GM23338 (cell line): ENCODE measurements at regions not wholly inside any gene's neighbourhood (a gene's known extent, or its start where the extent isn't known, plus 50 kb on each side); places are given as distances from the start of the nearest gene placed in this dataset.
A peak's percentile ranks its signal among the peaks of the same experiment; 100 is the strongest.

Experiments used
- ATAC-seq: fragments of 200-7000 bp; cut with Tn5 transposase; 3 replicates; pipeline ENCODE4 v1.9.1; 2020
- DNase-seq: peaks from one replicate; pipeline ENCODE4 v3.0.0-alpha.2; 2015; ENCODE audit warnings: low spot score
- H2AFZ ChIP-seq: fragments of 200-600 bp; sonication (generic); 2 replicates; pipeline ENCODE4 v1.8.0; 2016; ENCODE audit warnings: antibody characterized with exemption, mild to moderate bottlenecking, moderate library complexity
- H3F3A ChIP-seq: fragments of 200-600 bp; sonication (generic); replicated peaks from 2 replicates; pipeline ENCODE4 v1.8.0; 2017; ENCODE audit warnings: antibody characterized with exemption, mixed run types, low read depth
- H3K27ac ChIP-seq: fragments of 200-600 bp; sonication (generic); 2 replicates; pipeline ENCODE4 v1.6.1; 2016; ENCODE audit warnings: low read depth
- H3K27me3 ChIP-seq: fragments of 200-600 bp; sonication (generic); 2 replicates; pipeline ENCODE4 v1.8.0; 2016; ENCODE audit warnings: mild to moderate bottlenecking, mixed run types, moderate library complexity; ENCODE audit not compliant: insufficient read depth
- H3K36me3 ChIP-seq: fragments of 200-600 bp; sonication (generic); 2 replicates; pipeline ENCODE4 v1.8.0; 2016; ENCODE audit warnings: mild to moderate bottlenecking; ENCODE audit not compliant: insufficient read depth
- H3K4me1 ChIP-seq: fragments of 200-600 bp; sonication (generic); 2 replicates; pipeline ENCODE4 v1.8.0; 2016; ENCODE audit warnings: mild to moderate bottlenecking, moderate library complexity; ENCODE audit not compliant: insufficient read depth
- H3K4me2 ChIP-seq: fragments of 200-600 bp; sonication (generic); 2 replicates; pipeline ENCODE4 v1.7.1; 2017; ENCODE audit warnings: mixed run types
- H3K4me3 ChIP-seq: fragments of 200-600 bp; sonication (generic); 2 replicates; pipeline ENCODE4 v1.6.1; 2016; ENCODE audit warnings: mixed run types
- H3K79me2 ChIP-seq: fragments of 200-600 bp; sonication (generic); replicated peaks from 2 replicates; pipeline ENCODE4 v1.8.0; 2017; ENCODE audit warnings: mild to moderate bottlenecking; ENCODE audit not compliant: insufficient read depth
- H3K9me2 ChIP-seq: fragments of 200-600 bp; sonication (generic); 2 replicates; pipeline ENCODE4 v1.8.0; 2017; ENCODE audit not compliant: insufficient read depth
- H4K20me1 ChIP-seq: fragments of 200-600 bp; sonication (generic); replicated peaks from 2 replicates; pipeline ENCODE4 v1.8.0; 2017; ENCODE audit warnings: mild to moderate bottlenecking; ENCODE audit not compliant: insufficient read depth
- H3K27ac Mint-ChIP-seq: 2 replicates; pipeline ENCODE4 v1.8.0; 2020; ENCODE audit warnings: inconsistent platforms, mild to moderate bottlenecking, moderate library complexity, mixed read lengths
- H3K27me3 Mint-ChIP-seq: 3 replicates; pipeline ENCODE4 v1.8.0; 2022; ENCODE audit warnings: low read depth, mild to moderate bottlenecking, moderate library complexity, mixed read lengths, inconsistent platforms; ENCODE audit not compliant: insufficient read depth, poor library complexity
- H3K36me3 Mint-ChIP-seq: 3 replicates; pipeline ENCODE4 v1.8.0; 2021; ENCODE audit warnings: low read depth, mild to moderate bottlenecking, inconsistent platforms, moderate library complexity, mixed read lengths
- H3K4me1 Mint-ChIP-seq: 3 replicates; pipeline ENCODE4 v1.8.0; 2020; ENCODE audit warnings: mild to moderate bottlenecking, inconsistent platforms, mixed read lengths
- H3K4me3 Mint-ChIP-seq: 3 replicates; pipeline ENCODE4 v1.8.0; 2021; ENCODE audit warnings: moderate library complexity, mild to moderate bottlenecking, inconsistent platforms, mixed read lengths
- H3K9me3 Mint-ChIP-seq: 3 replicates; pipeline ENCODE4 v1.8.0; 2020; ENCODE audit warnings: moderate library complexity, mild to moderate bottlenecking, inconsistent platforms, mixed read lengths
- CREB1 ChIP-seq: fragments of 250-450 bp; sonication (Bioruptor Pico); IDR thresholded peaks from 2 replicates; pipeline ENCODE4 v1.5.0; 2020; ENCODE audit warnings: low read depth, mild to moderate bottlenecking, moderate library complexity
- CTCF ChIP-seq, 2 experiments: fragments of 200-600 bp in 1 of 2; sonication (generic) in 1 of 2; conservative IDR thresholded peaks; 2 replicates each; pipeline versions ENCODE4 v1.5.1 to v1.6.1; 2016 to 2017; ENCODE audit warnings: antibody characterized with exemption in 2 of 2, low read depth in 2 of 2, mild to moderate bottlenecking in 2 of 2, moderate library complexity in 1 of 2
- ETS1 ChIP-seq: IDR thresholded peaks from 2 replicates; pipeline ENCODE4 v1.6.1; 2016; ENCODE audit warnings: antibody characterized with exemption
- EZH2 ChIP-seq: fragments of 200-600 bp; sonication (generic); IDR thresholded peaks from one replicate; pipeline ENCODE4 v1.8.0; 2017; ENCODE audit warnings: antibody characterized with exemption, mild to moderate bottlenecking, low read depth; ENCODE audit not compliant: unreplicated experiment
- EZH2phosphoT487 ChIP-seq: fragments of 200-600 bp; sonication (generic); IDR thresholded peaks from one replicate; pipeline ENCODE4 v1.8.1; 2018; ENCODE audit warnings: antibody characterized with exemption; ENCODE audit not compliant: unreplicated experiment
- JUNB ChIP-seq: IDR thresholded peaks from one replicate; pipeline ENCODE4 v1.6.1; 2016; ENCODE audit warnings: antibody characterized with exemption; ENCODE audit not compliant: unreplicated experiment
- NANOG ChIP-seq: IDR thresholded peaks from 2 replicates; pipeline ENCODE4 v1.6.1; 2016; ENCODE audit warnings: antibody characterized with exemption, borderline replicate concordance
- POLR2AphosphoS5 ChIP-seq: IDR thresholded peaks from 2 replicates; pipeline ENCODE4 v1.6.1; 2016; ENCODE audit warnings: antibody characterized with exemption, low read depth
- REST ChIP-seq: IDR thresholded peaks from one replicate; pipeline ENCODE4 v1.6.1; 2018; ENCODE audit warnings: antibody characterized with exemption; ENCODE audit not compliant: unreplicated experiment
- STAT1 ChIP-seq: IDR thresholded peaks from one replicate; pipeline ENCODE4 v1.6.1; 2016; ENCODE audit warnings: antibody characterized with exemption; ENCODE audit not compliant: unreplicated experiment
- ZNF114 ChIP-seq: fragments of 250-450 bp; sonication (Bioruptor Pico); IDR thresholded peaks from 2 replicates; pipeline ENCODE4 v1.5.0; 2020; ENCODE audit warnings: mild to moderate bottlenecking, moderate library complexity
- ZNF331 ChIP-seq: fragments of 250-450 bp; sonication (Bioruptor Pico); IDR thresholded peaks from 2 replicates; pipeline ENCODE4 v1.5.0; 2020; ENCODE audit warnings: low read depth, mild to moderate bottlenecking, moderate library complexity
- ZNF462 ChIP-seq: fragments of 250-450 bp; sonication (Bioruptor Pico); IDR thresholded peaks from 2 replicates; pipeline ENCODE4 v1.5.0; 2020; ENCODE audit warnings: mild to moderate bottlenecking, moderate library complexity

GRCh38 chr5:106089073-106089472, 1581.7 kb downstream of the EFNA5 start:
- H3K27ac ChIP-seq, result no peak overlapping the region
- no peaks in the 10 kb centered on the region for H3K9me2 ChIP-seq
- H3K4me2 ChIP-seq, result no peak overlapping the region
- H3K4me3 ChIP-seq, result no peak overlapping the region
- Mint-ChIP-seq H3K27me3 (peaks cover 1% of the 10 kb centered on the region), H3K4me3 (no peak overlapping the region), H3K27ac (peak overlapping the region; percentile 49; the same call in 1 of the 2 replicates), H3K36me3 (no peaks in the 10 kb centered on the region; the same call in 2 of the 3 replicates), H3K9me3 (no peaks in the 10 kb centered on the region), H3K4me1 (peaks cover 37% of the 10 kb centered on the region)
- H4K20me1 ChIP-seq, result no peaks in the 10 kb centered on the region
- peaks cover 38% of the 10 kb centered on the region for H3K4me1 ChIP-seq
- no peaks in the 10 kb centered on the region for H3K79me2 ChIP-seq
- H3F3A ChIP-seq, result no peaks in the 10 kb centered on the region
- ATAC-seq (no peak), DNase-seq (no peak)
- H2AFZ ChIP-seq, result no peak overlapping the region
- TF ChIP-seq NANOG (no peak), ZNF114 (CRISPR knock-in tag) (no peak), ETS1 (no peak), CTCF (conservative IDR thresholded peaks at IDR 0.05; ENCODE audit: low read depth in 2 of 2) (no peak), JUNB (no peak), EZH2phosphoT487 (no peak), ZNF462 (CRISPR knock-in tag) (no peak), REST (no peak), POLR2AphosphoS5 (no peak), ZNF331 (CRISPR knock-in tag) (no peak), STAT1 (no peak), CREB1 (CRISPR knock-in tag) (no peak), EZH2 (no peak)
- H3K36me3 ChIP-seq, result no peaks in the 10 kb centered on the region
- no peaks in the 10 kb centered on the region for H3K27me3 ChIP-seq
